Adrenal gland (tissue), 5 donors: ENCODE measurements at regions not wholly inside any gene's neighbourhood (a gene's known extent, or its start where the extent isn't known, plus 50 kb on each side); places are given as distances from the start of the nearest gene placed in this dataset.

ENCODE experiments used
- POLR2A ChIP-seq, 2 donors: fragments of 450-650 bp; IDR thresholded peaks; one replicate each; pipeline ENCODE4 v1.6.1; 2017; ENCODE audit warnings: antibody characterized with exemption in 2 of 2, mild to moderate bottlenecking in 2 of 2, moderate library complexity in 1 of 2
- TF ChIP-seq, protein P1 (sequence below), 6 experiments: fragments of 450-650 bp in 4 of 6; fragments of 200-600 bp in 2 of 6; sonication (generic) in 1 of 6; IDR thresholded peaks; 1 replicate in 5 of 6; 2 replicates in 1 of 6; pipeline versions ENCODE4 v1.5.1 to v1.8.0; 2016 to 2021; ENCODE audit warnings: antibody characterized with exemption in 6 of 6, mild to moderate bottlenecking in 2 of 6, moderate library complexity in 1 of 6
- donor health status: DM: no; HTN: no; CAD: no.

DNA sequence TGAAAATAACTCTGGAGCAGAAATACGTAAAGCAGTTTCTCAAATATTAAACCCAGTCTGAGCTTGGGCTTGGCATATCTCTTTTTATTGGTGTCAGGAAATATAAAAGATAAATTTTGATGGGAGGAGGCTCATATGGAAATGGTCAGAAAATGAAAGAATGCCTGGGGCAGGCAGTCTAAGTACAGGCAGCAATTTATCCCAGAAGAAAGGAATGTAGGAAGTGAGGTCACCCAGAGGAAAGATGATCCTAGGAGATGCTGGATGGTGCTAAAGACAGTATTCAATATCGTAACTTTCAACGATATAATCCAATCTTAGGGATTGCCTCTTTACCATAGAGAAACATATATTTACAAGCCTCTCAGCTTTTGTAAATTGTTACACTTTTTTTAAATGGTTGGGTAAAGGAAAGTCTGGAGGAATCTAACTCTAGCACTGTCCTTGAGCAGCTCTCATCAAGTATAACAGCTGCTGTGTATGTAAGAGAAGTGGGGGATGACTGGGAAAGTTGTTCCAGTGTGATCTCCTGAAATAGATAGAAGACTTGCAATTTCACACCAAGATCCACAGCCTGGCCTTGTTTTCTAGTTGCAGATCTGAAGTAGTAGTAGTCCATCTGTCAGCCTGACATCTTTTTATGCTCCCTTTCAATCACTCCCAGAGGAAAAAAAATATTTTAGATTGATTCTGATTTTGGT, 256.9 kb upstream of the SASH1 start:
- TF ChIP-seq, protein P1, sequence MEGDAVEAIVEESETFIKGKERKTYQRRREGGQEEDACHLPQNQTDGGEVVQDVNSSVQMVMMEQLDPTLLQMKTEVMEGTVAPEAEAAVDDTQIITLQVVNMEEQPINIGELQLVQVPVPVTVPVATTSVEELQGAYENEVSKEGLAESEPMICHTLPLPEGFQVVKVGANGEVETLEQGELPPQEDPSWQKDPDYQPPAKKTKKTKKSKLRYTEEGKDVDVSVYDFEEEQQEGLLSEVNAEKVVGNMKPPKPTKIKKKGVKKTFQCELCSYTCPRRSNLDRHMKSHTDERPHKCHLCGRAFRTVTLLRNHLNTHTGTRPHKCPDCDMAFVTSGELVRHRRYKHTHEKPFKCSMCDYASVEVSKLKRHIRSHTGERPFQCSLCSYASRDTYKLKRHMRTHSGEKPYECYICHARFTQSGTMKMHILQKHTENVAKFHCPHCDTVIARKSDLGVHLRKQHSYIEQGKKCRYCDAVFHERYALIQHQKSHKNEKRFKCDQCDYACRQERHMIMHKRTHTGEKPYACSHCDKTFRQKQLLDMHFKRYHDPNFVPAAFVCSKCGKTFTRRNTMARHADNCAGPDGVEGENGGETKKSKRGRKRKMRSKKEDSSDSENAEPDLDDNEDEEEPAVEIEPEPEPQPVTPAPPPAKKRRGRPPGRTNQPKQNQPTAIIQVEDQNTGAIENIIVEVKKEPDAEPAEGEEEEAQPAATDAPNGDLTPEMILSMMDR (IDR thresholded peaks at IDR 0.05) = no peak
- TF ChIP-seq POLR2A (IDR thresholded peaks at IDR 0.05) = no peak
